ENCODE measurements at regions not wholly inside any gene's neighbourhood (a gene's known extent, or its start where the extent isn't known, plus 50 kb on each side); places are given as distances from the start of the nearest gene placed in this dataset.
A peak's percentile ranks its signal among the peaks of the same experiment; 100 is the strongest.

DNA sequence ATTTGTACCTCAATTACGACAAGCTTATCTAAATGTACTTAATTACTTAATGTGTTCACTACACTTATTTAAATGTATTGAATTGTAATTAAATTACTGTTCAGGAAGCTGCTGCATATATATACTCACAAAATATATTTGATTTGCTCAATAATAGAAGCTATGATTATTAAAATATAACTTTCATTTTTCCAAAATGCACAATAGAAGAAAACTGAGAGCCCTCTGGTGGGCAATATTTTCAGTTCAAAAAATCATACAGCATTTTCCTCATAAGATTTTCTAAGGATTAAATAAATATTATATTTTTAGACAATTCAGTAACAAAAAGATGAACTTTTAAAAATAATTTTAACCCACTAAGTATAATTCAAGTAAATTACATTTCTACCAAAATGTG, 217.3 kb downstream of the DKK2 start:
- Histone ChIP-seq H3K36me3 (no peaks in the 10 kb centered on the region), H3K27me3 (no peaks in the 10 kb centered on the region), H3K9me3 (no peaks in the 10 kb centered on the region), H3K4me1 (no peaks in the 10 kb centered on the region), H3K4me3 (no peak overlapping the region), H3K27ac (no peak overlapping the region)
- TF ChIP-seq POLR2A (IDR thresholded peaks at IDR 0.05), result no peak
- TF ChIP-seq EP300 (IDR thresholded peaks at IDR 0.05), result no peak
- TF ChIP-seq, protein P1, sequence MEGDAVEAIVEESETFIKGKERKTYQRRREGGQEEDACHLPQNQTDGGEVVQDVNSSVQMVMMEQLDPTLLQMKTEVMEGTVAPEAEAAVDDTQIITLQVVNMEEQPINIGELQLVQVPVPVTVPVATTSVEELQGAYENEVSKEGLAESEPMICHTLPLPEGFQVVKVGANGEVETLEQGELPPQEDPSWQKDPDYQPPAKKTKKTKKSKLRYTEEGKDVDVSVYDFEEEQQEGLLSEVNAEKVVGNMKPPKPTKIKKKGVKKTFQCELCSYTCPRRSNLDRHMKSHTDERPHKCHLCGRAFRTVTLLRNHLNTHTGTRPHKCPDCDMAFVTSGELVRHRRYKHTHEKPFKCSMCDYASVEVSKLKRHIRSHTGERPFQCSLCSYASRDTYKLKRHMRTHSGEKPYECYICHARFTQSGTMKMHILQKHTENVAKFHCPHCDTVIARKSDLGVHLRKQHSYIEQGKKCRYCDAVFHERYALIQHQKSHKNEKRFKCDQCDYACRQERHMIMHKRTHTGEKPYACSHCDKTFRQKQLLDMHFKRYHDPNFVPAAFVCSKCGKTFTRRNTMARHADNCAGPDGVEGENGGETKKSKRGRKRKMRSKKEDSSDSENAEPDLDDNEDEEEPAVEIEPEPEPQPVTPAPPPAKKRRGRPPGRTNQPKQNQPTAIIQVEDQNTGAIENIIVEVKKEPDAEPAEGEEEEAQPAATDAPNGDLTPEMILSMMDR (IDR thresholded peaks at IDR 0.05), result no peak
- TF ChIP-seq POLR2AphosphoS5 (IDR thresholded peaks at IDR 0.05), result no peak
- no peak for DNase-seq
- intact Hi-C loops (cut with DNase I), result no loop called here
- 86 to 94% methylated on average over 1 of the region's 1 CpG for WGBS, 2 donors

DNA sequence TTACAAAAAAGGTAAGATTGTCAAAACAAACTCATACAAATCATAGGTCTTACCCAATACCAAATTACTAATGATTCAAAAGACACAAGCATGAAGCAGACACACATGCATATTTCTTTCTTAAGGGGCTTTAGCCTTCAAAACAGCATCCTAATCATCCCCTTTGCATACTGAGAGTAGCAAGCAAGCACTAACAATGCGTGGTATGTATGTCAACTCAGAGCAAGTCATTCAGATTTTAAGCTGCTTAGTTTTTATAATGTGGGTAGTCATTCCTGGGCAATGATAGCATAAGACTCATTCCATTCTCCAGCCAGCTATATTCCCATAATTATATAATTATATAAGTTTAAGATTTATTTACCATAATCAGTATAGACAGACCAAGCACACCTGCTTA, 219.6 kb downstream of the DKK2 start:
- Histone ChIP-seq H3K9me3 (no peaks in the 10 kb centered on the region), H3K27me3 (no peaks in the 10 kb centered on the region), H3K4me3 (no peak overlapping the region), H3K4me1 (no peaks in the 10 kb centered on the region), H3K36me3 (no peaks in the 10 kb centered on the region), H3K27ac (no peak overlapping the region)
- 34 to 86% methylated on average over 1 of the region's 1 CpG for WGBS, 2 donors
- TF ChIP-seq EP300 (IDR thresholded peaks at IDR 0.05), result no peak
- no peak for TF ChIP-seq POLR2A (IDR thresholded peaks at IDR 0.05)
- TF ChIP-seq, protein P1 (IDR thresholded peaks at IDR 0.05), result no peak
- no peak for TF ChIP-seq POLR2AphosphoS5 (IDR thresholded peaks at IDR 0.05)
- intact Hi-C loops (cut with DNase I), result no loop called here
- no peak for DNase-seq

DNA sequence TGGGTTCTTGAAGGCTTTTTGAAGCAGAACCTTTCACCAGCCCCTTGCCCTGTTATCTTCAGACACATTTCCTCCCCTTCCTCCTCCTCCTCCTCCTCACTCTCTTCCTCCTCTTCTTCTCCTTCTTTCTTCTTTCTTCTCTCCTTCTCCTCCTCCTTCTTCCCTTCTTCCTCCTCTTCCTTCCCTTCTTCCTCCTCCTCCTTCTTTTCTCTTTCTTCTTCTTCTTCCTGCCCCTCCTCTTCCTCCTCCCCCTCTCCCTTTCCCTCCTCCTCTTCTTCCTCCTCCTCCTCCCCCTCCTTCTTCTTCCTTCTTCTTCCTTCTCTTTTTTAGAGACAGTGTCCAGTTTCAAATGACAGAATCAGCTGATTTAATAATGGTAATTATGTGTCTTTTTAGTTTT, 226.0 kb downstream of the DKK2 start:
- Histone ChIP-seq H3K4me1 (no peaks in the 10 kb centered on the region), H3K36me3 (no peaks in the 10 kb centered on the region), H3K27me3 (no peaks in the 10 kb centered on the region), H3K27ac (no peak overlapping the region), H3K4me3 (no peak overlapping the region), H3K9me3 (no peaks in the 10 kb centered on the region)
- TF ChIP-seq EP300 (IDR thresholded peaks at IDR 0.05) (no peak), POLR2AphosphoS5 (IDR thresholded peaks at IDR 0.05) (no peak), POLR2A (IDR thresholded peaks at IDR 0.05) (no peak)
- TF ChIP-seq, protein P1 (IDR thresholded peaks at IDR 0.05), result no peak
- DNase-seq, result no peak
- intact Hi-C loops (cut with DNase I), result no loop called here

DNA sequence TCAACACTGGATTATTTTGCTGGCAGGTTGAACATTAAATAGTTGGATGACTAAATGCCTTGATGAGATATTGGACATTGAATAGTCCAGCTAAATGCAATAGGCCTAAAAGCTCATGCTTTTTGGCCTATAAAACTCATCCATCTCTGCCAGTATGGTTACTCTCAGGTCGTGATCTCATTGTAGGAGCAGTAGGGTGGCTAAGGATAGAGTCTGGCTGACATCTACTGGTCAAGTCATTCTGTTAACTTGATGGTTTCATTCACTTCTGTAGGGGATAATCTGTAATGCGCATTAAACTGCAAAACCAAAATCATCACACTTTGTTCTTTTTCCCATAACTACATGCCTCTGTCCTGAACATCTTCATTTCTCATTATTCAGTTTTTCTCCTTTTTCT, 227.0 kb downstream of the DKK2 start:
- Histone ChIP-seq H3K9me3 (no peaks in the 10 kb centered on the region), H3K4me1 (no peaks in the 10 kb centered on the region), H3K27me3 (no peaks in the 10 kb centered on the region), H3K27ac (no peak overlapping the region), H3K36me3 (no peaks in the 10 kb centered on the region), H3K4me3 (no peak overlapping the region)
- 20 to 44% methylated on average over 2 of the region's 2 CpGs for WGBS, 2 donors
- TF ChIP-seq EP300 (IDR thresholded peaks at IDR 0.05) (no peak), POLR2AphosphoS5 (IDR thresholded peaks at IDR 0.05) (no peak), POLR2A (IDR thresholded peaks at IDR 0.05) (no peak)
- TF ChIP-seq, protein P1 (IDR thresholded peaks at IDR 0.05), result peak; percentile 11 to 59 (median 35)
- DNase-seq, result no peak
- intact Hi-C loops (cut with DNase I), result loop anchor here (2.0 kb wide), 1 partner anchor 440 kb away; the partner anchor contains the start of gene GIMD1

DNA sequence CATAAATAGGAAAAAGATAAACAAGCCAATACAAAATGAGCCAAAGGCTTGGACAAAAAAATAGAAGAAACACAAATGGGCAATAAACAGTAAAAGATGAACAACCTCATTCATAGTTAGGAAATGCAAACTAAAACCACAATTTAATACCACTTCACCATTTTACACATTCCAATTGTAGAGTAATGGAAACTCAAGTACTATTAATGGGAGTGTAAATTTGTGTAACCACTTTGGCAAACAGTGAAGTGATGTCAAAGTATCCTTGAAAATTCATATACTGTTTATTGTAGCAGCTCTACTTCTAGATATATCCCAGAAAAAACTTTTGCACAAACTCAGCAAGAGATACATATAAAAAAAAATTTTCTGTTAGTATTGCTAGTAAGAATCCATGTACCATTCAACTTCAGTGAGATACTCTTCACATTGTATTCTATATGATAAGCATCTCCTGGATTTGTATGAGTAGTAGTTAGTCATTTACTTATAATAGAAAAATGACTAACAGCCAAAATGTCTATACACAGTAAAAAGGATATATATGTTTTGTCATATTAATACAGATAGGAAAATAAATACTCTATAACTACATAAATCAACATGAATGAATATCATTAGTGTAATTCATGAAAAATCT, 229.8 kb downstream of the DKK2 start:
- H3K27me3 ChIP-seq, result no peaks in the 10 kb centered on the region
- no peak overlapping the region for H3K4me3 ChIP-seq
- no peaks in the 10 kb centered on the region for H3K36me3 ChIP-seq
- intact Hi-C loops (cut with DNase I), result no loop called here
- peaks cover 0 to 5% (median 0%) of the 10 kb centered on the region in 4 donors for H3K4me1 ChIP-seq
- TF ChIP-seq, protein P1 (IDR thresholded peaks at IDR 0.05), result no peak
- no peak overlapping the region for H3K27ac ChIP-seq
- no peaks in the 10 kb centered on the region for H3K9me3 ChIP-seq
- DNase-seq, result no peak

Measured in sigmoid colon (tissue), 6 donors.